HG02852 (cell line): ENCODE measurements at regions not wholly inside any gene's neighbourhood (a gene's known extent, or its start where the extent isn't known, plus 50 kb on each side); places are given as distances from the start of the nearest gene placed in this dataset.
"Not testable (repeated sequence)": the region's sequence is repeated elsewhere in the genome, so short reads cannot be mapped to it uniquely, and the experiment has no call there.

Experiments
- ATAC-seq: cut with Tn5 transposase; IDR thresholded peaks from one replicate; pipeline ENCODE4 v1.9.1; 2021; ENCODE audit warnings: mild to moderate bottlenecking, moderate library complexity; ENCODE audit not compliant: unreplicated experiment

GRCh38 chr3:186454881-186455703, 89.1 kb downstream of the CRYGS start:
- no peak for ATAC-seq

- no peak for ATAC-seq
These were observed 90.6 kb downstream of the CRYGS start for GRCh38 chr3:186453531-186453930.

- ATAC-seq = no peak
These were observed 90.5 kb upstream of the DGKG start for GRCh38 chr3:186452517-186452916.

- ATAC-seq = no peak
These were observed 89.3 kb upstream of the DGKG start for GRCh38 chr3:186451371-186451770.

GRCh38 chr3:186444974-186445373, 82.9 kb upstream of the DGKG start:
- no peak for ATAC-seq

- no peak for ATAC-seq
These were observed 82.3 kb upstream of the DGKG start for GRCh38 chr3:186444288-186444687.

GRCh38 chr3:186442979-186443378, 80.9 kb upstream of the DGKG start:
- ATAC-seq = not testable (repeated sequence)

GRCh38 chr3:186442162-186442561, 80.1 kb upstream of the DGKG start:
- no peak for ATAC-seq

- ATAC-seq = no peak
These were observed 78.9 kb upstream of the DGKG start for GRCh38 chr3:186440891-186441290.

GRCh38 chr3:186439725-186440124, 77.7 kb upstream of the DGKG start:
- ATAC-seq = no peak

- not testable (repeated sequence) for ATAC-seq
These were observed 73.3 kb upstream of the DGKG start for GRCh38 chr3:186435332-186435731.

GRCh38 chr3:186432944-186433732, 71.1 kb upstream of the DGKG start:
- ATAC-seq = no peak

GRCh38 chr3:186432189-186432588, 70.2 kb upstream of the DGKG start:
- no peak for ATAC-seq

GRCh38 chr3:186427627-186428281, 65.7 kb upstream of the DGKG start:
- ATAC-seq = no peak

- ATAC-seq = peak; percentile 56
These were observed 64.0 kb upstream of the DGKG start for GRCh38 chr3:186425788-186426730.

- ATAC-seq = no peak
These were observed 59.9 kb upstream of the DGKG start for GRCh38 chr3:186421946-186422345.

- ATAC-seq = no peak
These were observed 56.7 kb upstream of the DGKG start for GRCh38 chr3:186418671-186419145.

- ATAC-seq = no peak
These were observed 55.8 kb upstream of the DGKG start for GRCh38 chr3:186417791-186418190.

- ATAC-seq = no peak
These were observed 52.8 kb upstream of the DGKG start for GRCh38 chr3:186414735-186415419.
